ENCODE measurements at regions not wholly inside any gene's neighbourhood (a gene's known extent, or its start where the extent isn't known, plus 50 kb on each side); places are given as distances from the start of the nearest gene placed in this dataset.

DNA sequence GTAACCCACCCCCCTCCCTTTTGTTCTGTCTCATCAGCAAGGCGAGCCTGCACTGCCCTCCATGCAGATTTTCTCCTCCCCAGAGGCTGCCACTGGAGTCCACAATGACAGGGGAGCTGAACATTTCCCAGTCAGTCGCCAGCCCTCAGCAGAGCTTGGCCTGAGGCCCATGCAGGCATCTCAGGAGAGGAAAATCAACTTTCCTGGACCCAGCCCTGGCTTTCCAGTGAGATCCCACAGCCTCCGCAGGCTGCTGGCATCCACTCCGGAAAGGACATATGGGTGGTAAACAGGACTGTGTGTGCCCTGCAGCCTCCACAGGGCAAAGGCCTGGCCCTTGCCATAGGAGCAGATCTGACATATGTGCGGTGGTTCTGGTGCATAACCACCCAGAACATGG, 253.8 kb downstream of the TNS1 start:
- H3K4me3 ChIP-seq (ENCODE audit: low read length): no peak overlapping the region
- no peak for DNase-seq (ENCODE audit: low read depth, low spot score)

DNA sequence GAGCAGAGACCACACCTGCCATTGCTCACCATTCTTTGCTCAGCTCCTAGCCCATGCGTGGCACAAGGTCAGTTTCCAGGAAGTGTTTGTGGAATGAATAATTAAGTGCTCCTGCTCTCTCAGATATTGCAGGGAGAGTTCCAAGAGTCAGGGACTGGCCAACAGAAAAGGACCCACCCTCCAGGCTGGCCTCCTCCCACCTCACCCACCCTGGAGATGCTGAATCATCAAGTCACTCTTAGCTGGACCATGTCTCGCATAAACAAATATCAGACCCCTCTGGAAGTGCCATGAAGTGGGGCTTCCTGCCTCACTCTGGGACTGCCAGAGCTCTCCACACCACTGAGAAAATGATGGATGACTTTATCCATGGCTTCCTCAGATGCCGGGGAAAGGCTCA, 256.0 kb downstream of the TNS1 start:
- H3K4me3 ChIP-seq (ENCODE audit: low read length): no peak overlapping the region
- DNase-seq (ENCODE audit: low read depth, low spot score): no peak

DNA sequence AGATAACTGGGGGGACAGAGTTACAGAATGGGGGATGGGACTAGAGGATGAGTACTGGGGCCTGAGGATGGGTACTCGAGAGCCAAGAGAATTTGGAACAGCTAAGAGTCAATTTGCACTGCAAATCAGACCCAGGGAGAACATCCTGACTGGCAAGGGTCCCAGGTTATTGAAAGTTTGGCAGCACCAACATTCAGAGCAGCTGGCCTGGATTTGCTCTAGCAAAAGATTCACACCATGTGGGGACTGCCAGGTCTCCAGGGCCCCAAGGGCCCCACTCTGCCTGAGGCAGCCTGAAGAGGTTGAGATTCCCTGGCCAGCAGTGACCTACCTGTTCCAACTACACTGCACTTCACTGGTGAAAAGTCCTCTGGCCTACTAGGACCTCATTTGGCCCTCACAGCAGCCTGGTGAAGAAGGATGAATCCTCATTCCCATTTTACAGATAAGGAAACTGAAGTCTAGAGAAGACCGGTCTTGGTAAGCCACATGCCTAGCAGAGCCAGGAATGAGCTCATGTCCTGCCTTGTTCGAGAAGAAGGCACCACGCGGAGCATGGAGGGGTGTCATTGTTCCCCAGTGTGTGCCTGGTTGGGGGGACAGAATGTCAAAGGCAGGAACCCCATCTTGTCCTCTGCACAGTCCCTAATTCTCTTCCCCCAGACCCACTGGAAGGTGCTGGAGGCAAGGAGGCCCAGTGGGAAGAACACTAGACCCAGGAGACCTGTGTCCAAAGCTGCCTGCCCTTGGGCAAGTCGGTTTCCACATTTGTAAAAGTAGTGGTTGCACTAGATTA, 258.6 kb downstream of the TNS1 start:
- no peak overlapping the region for H3K4me3 ChIP-seq (ENCODE audit: low read length)
- DNase-seq (ENCODE audit: low read depth, low spot score): no peak

DNA sequence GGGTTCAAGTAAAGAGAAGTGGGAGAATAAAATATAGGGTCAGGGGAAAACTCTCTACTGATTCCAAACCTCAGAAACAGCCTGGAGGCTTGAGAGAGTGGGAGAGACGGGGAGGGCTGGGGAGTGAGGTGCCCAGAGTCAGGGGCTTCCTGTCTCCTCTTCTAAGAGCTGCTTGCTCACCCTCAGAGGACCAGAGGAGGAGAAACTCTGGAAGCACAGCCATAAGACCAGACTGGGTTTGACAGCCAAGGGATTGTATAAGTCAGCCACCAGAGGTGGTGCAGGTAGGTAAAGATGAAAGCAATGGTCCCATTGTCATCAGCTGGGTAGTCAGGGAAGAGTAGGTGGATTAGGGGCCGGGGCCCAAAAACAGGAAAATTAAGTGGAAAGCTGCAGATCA, 259.4 kb downstream of the TNS1 start:
- no peak for DNase-seq (ENCODE audit: low read depth, low spot score)
- no peak overlapping the region for H3K4me3 ChIP-seq (ENCODE audit: low read length)

DNA sequence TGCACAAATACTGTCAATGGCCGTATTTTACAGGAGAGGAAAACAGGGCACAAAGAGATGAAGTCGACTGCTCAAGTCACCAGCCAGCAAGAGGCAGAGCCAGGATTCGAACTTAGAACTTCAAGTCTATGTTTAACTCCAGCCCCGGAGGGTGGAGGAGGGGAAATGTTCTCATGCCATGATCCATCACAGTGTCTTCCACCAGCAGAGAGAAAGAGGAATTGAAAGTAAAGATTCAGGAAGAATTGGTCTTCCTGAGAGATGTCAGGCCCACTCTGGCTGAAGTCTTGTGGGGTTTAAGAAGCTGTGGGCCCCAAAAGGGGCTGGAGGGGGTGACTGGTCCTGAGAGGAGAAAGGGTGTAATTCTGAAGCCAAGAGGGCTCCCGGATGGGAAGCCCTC, 260.0 kb downstream of the TNS1 start:
- DNase-seq (ENCODE audit: low read depth, low spot score): no peak

DNA sequence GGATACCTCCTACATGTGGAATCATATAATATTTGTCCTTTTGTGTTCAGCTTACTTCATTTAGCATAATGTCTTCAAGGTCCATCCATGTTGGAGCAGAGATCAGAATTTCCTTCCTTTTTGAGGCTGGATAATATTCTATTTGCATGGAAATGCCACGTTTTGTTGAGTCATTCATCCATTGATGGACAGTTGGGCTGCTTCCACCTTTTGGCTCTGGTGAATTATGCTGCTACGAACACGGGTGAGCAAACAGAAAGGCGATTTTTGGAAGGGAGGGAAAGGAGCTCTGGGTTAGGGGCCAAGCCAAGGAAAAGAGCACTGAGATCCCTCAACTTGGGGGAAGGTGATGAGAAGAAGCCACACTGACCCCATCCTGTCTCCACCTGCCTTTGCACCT, 260.5 kb downstream of the TNS1 start:
- no peak overlapping the region for H3K4me3 ChIP-seq (ENCODE audit: low read length)
- no peak for DNase-seq (ENCODE audit: low read depth, low spot score)

More for the DNA sequence above, 260.0 kb downstream of the TNS1 start:
- H3K4me3 ChIP-seq (ENCODE audit: low read length): no peak overlapping the region

DNA sequence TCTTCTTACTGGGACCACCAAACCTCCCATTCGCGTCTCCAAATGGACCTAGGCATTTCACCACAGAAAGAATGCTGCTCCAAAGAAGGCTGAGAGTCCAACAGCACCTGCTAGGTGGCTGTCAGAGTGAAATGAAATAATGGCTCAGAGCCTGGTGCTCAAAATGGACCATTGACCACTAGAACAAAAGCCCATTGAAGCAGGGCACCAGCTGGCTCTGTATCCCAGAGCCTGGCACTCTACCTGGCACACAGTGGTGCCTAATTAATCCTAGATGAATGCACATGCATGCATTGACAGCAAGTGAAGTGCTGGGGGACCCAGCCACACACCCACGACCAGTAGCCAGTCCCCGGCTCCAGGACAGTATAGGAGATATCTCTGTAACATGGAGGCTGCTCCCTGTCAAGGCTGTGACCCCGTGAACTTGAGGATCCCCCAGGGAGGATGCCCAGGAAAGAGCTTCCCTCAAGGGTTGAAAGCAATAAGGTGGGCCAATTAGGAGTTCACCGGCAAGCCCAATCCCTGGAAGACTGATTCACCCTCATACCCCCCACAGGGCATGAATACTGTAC, 261.3 kb downstream of the TNS1 start:
- no peak for DNase-seq (ENCODE audit: low read depth, low spot score)
- H3K4me3 ChIP-seq (ENCODE audit: low read length): no peak overlapping the region

DNA sequence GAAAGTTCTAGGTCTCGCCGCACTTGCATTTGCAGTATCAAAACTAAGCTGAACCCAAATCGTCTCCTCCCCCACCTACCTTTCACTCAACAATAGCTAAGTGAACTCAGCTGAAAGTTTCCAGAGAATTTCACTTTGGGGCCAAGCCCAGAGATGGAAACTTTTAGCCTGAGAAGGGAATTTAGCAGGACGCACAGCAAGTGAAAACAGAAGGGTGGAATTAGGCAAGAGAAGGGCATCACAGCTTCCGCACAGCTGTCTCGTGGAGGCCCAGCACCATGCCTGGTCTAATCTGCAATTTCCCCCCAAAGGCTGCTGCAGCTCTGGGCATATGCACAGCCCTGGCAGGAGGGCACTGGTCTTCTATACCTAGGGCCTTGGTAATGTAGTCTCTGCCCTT, 262.0 kb downstream of the TNS1 start:
- DNase-seq (ENCODE audit: low read depth, low spot score): no peak

DNA sequence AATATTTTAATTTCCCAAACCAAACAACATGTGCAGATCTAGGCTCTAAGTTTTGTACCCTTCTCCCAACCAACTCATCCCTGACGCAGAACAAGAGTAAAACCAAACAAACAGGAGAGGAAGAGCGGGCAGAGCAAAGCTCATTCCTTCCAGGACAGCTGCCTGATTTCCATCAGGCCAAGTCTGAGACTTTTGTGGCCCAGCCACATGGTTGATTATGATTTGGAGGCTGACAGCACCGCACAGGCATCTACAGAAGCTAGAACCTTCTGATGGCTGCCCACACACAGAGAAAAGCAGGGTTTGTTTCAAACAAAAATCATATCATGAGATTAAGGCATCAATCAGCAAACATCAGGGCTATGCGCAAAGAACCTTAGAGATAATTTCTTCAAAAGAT, 262.6 kb downstream of the TNS1 start:
- no peak for DNase-seq (ENCODE audit: low read depth, low spot score)
- no peak overlapping the region for H3K4me3 ChIP-seq (ENCODE audit: low read length)

More for the DNA sequence above, 262.0 kb downstream of the TNS1 start:
- H3K4me3 ChIP-seq (ENCODE audit: low read length): no peak overlapping the region

DNA sequence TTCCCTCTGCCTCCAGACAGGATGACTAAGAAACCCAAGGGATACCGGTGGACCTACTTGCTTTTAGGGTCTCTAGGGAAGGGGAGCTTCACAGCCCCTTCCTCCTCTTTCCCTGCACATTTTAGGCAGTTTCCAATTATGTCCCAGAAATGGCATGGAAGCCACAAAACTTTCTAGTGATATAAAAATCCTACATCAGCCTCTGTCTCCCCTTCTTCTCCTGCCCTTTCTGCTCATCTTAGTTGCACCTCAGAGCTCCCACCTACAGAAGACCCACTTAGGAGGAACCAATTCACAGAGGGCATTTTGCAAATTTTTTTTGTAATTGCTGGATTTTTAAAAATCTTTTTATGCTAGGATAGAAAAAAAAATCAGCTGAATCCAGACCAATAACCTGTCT, 263.1 kb downstream of the TNS1 start:
- DNase-seq (ENCODE audit: low read depth, low spot score): no peak
- no peak overlapping the region for H3K4me3 ChIP-seq (ENCODE audit: low read length)

DNA sequence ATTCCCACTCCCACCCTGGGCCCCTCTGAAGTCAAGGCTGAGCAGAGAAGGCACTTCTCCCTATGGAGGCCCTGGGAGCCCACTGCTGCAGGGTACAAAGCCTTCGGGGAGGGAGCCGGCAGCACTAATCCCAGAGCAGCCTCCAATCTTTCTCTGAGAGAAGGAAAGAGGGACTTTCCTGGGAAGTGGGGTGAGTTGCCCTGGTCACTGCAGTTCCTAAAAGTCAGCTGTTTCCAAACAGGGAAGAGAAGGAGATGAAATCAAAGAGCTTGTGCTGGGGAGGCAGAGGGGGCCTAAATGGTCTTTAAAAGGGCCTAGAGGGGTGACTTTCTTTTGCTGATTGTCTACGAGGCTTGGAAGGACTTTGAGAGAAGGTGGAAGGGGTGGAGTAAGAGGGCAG, 264.7 kb downstream of the TNS1 start:
- no peak overlapping the region for H3K4me3 ChIP-seq (ENCODE audit: low read length)
- no peak for DNase-seq (ENCODE audit: low read depth, low spot score)

DNA sequence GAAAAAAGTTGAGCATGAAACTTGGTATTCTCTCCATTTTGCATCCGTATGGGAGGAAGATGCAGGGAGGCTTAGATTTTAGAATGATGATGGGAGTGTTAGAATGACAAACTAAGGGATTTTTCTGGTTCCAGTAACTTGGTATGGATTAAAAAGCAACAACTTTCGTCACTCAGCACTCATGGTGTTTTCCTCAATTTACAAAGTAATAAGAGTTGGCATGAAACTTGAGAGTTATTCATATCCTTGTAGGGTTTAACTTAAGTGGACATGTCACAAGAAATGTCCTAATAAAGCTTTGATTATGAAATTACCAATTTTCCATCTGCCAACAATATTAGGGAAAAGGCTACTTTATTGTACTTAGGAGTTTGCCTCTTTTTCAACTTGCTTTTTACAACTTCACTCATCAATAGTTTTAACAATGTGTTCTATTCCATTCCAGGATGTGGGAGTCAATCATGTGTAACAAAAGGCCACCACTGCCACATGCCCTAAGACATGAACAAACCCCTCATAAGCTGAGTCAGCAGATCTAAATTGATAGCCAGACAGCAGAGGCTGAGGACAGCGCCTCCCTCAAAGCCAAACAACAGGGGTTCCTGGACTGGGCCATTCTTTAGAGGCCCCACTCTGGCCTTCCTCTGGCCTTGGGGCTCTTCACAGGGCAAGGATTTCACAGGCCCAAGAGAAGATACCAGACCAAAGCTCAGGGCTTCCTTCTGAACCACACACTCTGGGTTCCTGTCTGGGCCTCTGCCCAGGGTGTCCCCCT, 265.8 kb downstream of the TNS1 start:
- no peak overlapping the region for H3K4me3 ChIP-seq (ENCODE audit: low read length)
- no peak for DNase-seq (ENCODE audit: low read depth, low spot score)

DNA sequence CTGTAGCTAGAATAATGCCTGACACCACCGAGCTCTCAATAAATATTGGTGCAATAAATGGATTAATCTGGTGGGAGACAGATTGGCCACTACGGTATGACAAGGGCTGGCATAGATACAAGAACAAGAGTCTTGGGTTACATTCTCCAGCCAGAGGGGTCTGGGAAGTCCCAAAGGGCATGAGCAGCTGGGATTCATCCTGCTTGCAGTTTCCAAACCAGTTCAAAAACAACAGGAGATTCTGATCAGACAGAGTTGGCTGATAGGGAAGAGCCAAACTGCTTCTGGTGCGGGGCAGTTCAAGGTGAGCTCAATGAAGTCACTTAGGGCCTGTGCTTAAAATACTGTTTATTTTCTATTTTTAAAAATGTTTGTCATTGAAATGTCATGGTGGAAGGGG, 266.9 kb downstream of the TNS1 start:
- no peak for DNase-seq (ENCODE audit: low read depth, low spot score)

DNA sequence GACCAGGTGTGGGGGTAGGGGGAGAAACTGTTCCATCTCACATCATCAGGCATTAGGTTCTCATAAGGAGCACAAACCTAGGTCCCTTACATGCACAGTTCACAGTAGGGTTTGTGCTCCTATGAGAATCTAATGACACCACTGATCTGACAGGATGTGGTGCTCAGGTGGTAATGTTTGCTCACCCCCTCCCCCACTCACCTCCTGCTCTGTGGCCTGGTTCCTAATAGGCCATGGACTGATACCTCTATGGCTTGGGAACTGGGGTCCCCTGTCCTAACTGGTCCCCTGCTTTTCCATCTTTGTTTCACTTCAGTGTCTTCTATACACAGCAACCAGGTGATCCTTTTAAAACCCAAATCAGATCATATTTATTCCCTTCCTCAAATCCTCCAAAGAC, 267.8 kb downstream of the TNS1 start:
- DNase-seq (ENCODE audit: low read depth, low spot score): peak; percentile 39
- H3K4me3 ChIP-seq (ENCODE audit: low read length): no peak overlapping the region

More for the DNA sequence above, 266.9 kb downstream of the TNS1 start:
- no peak overlapping the region for H3K4me3 ChIP-seq (ENCODE audit: low read length)

DNA sequence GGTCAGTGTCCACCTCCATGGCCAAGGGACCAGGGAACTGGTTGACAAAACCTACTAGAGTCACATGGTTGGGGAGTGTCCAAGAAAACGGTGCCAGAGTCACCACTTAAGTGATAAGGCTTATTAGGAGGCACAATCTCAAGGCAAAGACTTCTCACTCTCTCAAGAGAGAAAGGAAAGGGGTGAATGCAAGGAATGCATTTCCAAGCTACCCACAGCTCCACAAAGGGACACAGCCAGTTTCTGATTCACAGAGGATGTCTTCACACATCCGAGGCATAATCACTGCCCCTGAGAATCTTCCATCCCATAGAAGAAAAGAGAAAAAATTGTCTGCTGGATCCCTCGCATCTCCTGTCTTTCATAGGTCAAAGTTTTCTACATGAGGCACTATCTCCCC, 269.3 kb downstream of the TNS1 start:
- H3K4me3 ChIP-seq (ENCODE audit: low read length): no peak overlapping the region
- DNase-seq (ENCODE audit: low read depth, low spot score): no peak

DNA sequence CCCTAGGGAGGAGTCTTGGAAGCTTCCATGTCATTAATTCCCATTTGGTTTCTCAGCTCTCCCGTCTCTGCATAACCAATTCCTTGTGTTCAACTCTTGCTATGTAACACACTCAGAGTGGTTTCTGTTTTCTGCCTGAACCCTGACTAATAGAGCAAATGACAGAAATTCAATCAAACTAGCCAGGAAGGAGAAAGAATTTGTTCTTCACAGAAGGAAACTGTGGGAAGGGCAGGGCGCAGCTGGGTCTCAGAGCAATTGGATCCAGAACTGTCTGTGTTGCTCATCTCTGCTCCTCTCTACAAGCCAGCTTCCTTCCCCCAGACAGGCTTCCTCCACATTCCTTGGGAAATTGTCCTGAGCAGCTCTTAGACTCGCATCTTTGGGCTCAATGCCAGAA, 269.8 kb downstream of the TNS1 start:
- no peak for DNase-seq (ENCODE audit: low read depth, low spot score)

DNA sequence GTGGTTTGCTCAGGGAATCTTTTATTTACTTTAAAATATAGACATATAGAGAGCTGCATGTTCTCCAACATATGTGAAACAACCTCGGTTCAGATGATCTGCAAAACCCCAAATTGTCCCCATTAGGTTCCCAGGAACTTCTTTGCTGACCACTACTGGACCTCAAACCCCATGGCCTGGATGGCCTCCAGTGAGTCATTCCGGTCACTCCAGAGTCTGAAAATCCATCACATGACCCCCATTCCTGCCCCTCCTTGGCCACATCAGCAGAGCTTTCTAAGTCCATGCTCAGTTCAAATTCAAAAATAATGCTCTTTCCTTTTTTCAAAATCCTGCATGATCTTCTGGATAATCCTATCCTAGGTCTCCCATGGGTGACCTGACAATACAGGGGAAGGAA, 271.0 kb downstream of the TNS1 start:
- no peak overlapping the region for H3K4me3 ChIP-seq (ENCODE audit: low read length)
- no peak for DNase-seq (ENCODE audit: low read depth, low spot score)

More for the DNA sequence above, 269.8 kb downstream of the TNS1 start:
- H3K4me3 ChIP-seq (ENCODE audit: low read length): no peak overlapping the region

DNA sequence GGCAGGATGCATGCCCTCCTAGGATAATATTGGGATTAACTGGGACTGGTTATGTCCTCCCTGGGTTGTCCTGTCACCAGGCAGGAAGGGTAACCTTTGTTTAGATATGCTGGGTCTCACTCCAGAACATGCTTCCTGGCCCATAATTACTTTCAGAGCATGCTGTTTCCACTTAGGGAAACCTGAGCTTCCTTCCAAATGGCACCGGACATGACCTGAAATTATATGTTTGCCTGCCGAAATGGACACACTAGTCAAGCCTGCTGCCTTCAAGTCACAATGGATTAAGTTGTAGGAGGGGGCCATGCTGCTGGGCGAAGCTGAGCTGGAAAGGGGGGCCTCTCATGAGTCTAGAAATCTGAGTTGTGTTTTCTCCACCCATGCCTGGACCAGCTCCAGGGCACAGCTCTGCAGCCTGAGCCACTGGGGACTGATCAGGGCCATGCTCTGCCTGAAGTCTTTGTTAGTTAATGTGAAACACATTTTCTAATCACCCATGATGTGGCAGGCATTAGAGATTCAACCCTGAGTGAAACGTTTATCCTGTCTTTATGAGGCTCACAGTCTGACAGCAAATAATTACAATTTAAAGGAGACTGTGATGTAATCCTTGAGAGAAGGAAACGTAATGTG, 273.3 kb downstream of the TNS1 start:
- no peak overlapping the region for H3K4me3 ChIP-seq (ENCODE audit: low read length)
- no peak for DNase-seq (ENCODE audit: low read depth, low spot score)

DNA sequence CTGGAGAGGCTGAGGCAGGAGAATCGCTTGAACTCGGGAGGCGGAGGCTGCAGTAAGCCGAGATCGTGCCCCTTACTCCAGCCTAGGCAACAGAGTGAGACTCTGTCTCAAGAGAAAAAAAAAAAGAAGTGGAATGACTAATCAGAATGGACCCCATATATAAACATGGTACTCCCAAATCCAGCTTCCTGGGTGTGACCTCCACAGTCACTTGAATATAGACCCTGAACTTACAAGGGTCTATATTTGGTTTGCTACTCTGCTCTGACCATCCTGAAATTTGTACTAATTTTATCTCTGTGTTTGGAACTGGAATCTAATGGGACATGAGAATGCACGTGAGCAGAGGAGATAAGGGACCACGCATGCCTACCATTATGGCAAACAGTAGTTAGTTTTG, 275.0 kb downstream of the TNS1 start:
- no peak for DNase-seq (ENCODE audit: low read depth, low spot score)
- no peak overlapping the region for H3K4me3 ChIP-seq (ENCODE audit: low read length)

DNA sequence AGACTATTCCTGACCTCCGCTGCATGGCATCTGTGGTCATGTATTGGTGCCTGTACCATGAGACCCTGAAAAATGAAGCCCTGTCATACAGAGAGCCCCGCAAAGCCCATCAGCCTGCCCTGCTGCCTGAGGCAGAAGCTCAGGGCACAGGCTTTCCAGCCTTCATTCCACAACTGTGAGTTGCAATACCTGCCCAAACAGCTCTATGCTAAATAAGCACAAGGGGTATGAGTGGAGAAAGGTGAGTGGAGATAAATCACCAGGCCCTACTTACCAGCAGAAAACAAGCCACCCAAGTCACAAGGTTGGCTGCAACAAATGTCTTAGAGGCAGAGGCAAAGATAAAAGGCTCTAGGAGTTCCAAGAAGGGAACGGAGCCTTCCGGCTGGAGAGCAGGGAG, 277.4 kb downstream of the TNS1 start:
- no peak overlapping the region for H3K4me3 ChIP-seq (ENCODE audit: low read length)
- no peak for DNase-seq (ENCODE audit: low read depth, low spot score)

All from Jurkat, Clone E6-1 (cell line).